ENCODE measurements at regions not wholly inside any gene's neighbourhood (a gene's known extent, or its start where the extent isn't known, plus 50 kb on each side); places are given as distances from the start of the nearest gene placed in this dataset.
"Not testable (repeated sequence)": the region's sequence is repeated elsewhere in the genome, so short reads cannot be mapped to it uniquely, and the experiment has no call there.

GRCh38 chr7:26424319-26424718 is 132.7 kb downstream of the SNX10 start:
- not testable (repeated sequence) for DNase-seq

- peak; percentile 81 for DNase-seq
These were observed 134.0 kb downstream of the SNX10 start for GRCh38 chr7:26425655-26426054.

GRCh38 chr7:26426096-26426495 is 134.4 kb downstream of the SNX10 start:
- peak; percentile 92 for DNase-seq

GRCh38 chr7:26428571-26428970 is 136.9 kb downstream of the SNX10 start:
- DNase-seq, result no peak

GRCh38 chr7:26429168-26429567 is 137.5 kb downstream of the SNX10 start:
- no peak for DNase-seq

- DNase-seq, result no peak
These were observed 143.3 kb downstream of the SNX10 start for GRCh38 chr7:26434974-26435373.

GRCh38 chr7:26437003-26437532 is 145.4 kb downstream of the SNX10 start:
- DNase-seq, result peak; percentile 57

- DNase-seq, result no peak
These were observed 146.4 kb downstream of the SNX10 start for GRCh38 chr7:26438078-26438477.

GRCh38 chr7:26439521-26440232 is 148.0 kb downstream of the SNX10 start:
- DNase-seq, result peak; percentile 80

GRCh38 chr7:26440233-26441001 is 148.8 kb downstream of the SNX10 start:
- DNase-seq, result peak; percentile 84

GRCh38 chr7:26441002-26441521 is 149.4 kb downstream of the SNX10 start:
- DNase-seq, result peak; percentile 84

GRCh38 chr7:26441611-26442277 is 150.1 kb downstream of the SNX10 start:
- DNase-seq, result no peak

GRCh38 chr7:26443006-26443405 is 151.3 kb downstream of the SNX10 start:
- DNase-seq, result no peak

- no peak for DNase-seq
These were observed 152.1 kb downstream of the SNX10 start for GRCh38 chr7:26443751-26444150.

- no peak for DNase-seq
These were observed 152.9 kb downstream of the SNX10 start for GRCh38 chr7:26444555-26444954.

GRCh38 chr7:26447116-26447515 is 155.5 kb downstream of the SNX10 start:
- no peak for DNase-seq

- DNase-seq, result no peak
These were observed 157.8 kb downstream of the SNX10 start for GRCh38 chr7:26449175-26450165.

- DNase-seq, result peak; percentile 35
These were observed 160.3 kb downstream of the SNX10 start for GRCh38 chr7:26451997-26452396.

- no peak for DNase-seq
These were observed 162.5 kb downstream of the SNX10 start for GRCh38 chr7:26454180-26454579.

- DNase-seq, result no peak
These were observed 166.2 kb downstream of the SNX10 start for GRCh38 chr7:26457696-26458327.

GRCh38 chr7:26458466-26459145 is 166.9 kb downstream of the SNX10 start:
- DNase-seq, result no peak
